Endothelial cell of umbilical vein (primary cell): ENCODE measurements at regions not wholly inside any gene's neighbourhood (a gene's known extent, or its start where the extent isn't known, plus 50 kb on each side); places are given as distances from the start of the nearest gene placed in this dataset.

Experiments used
- BruUV-seq: library from RNA; stranded (reverse); fragments of 400-500 nt; replicated peaks from 2 replicates; lab custom pipeline; 2021; lab: Mats Ljungman, UMichigan
- CTCF ChIA-PET: fragments of 300-600, 350-600 bp; sonication (Branson Sonifier 250); formaldehyde crosslinking; loops from one replicate; lab custom pipeline; 2021; ENCODE audit warnings: antibody characterized with exemption, inconsistent platforms; lab: Charles Lee
- POLR2A ChIA-PET: fragments of 300-600, 350-600 bp; sonication (Branson Sonifier 250); formaldehyde crosslinking; loops from one replicate; lab custom pipeline; 2021; ENCODE audit warnings: antibody characterized with exemption, inconsistent platforms; lab: Charles Lee
- DNase-seq: peaks from one replicate; pipeline ENCODE4 v3.0.0-alpha.2; 2011; ENCODE audit warnings: low read depth, low spot score
- FAIRE-seq: peaks from 2 replicates; lab custom pipeline; 2011; peaks lifted over from hg19 to GRCh38; lab: Jason Lieb, UNC
- H2AFZ ChIP-seq: 2 replicates; pipeline ENCODE4 v1.6.0; 2012; ENCODE audit warnings: low read depth, low read length, control low read depth, inconsistent platforms
- H3K27ac ChIP-seq: 2 replicates; pipeline ENCODE4 v1.5.1; 2011; ENCODE audit warnings: low read depth, mild to moderate bottlenecking, control low read depth, low read length, moderate library complexity; ENCODE audit not compliant: insufficient read depth
- H3K27me3 ChIP-seq, 2 experiments: 2 replicates each; pipeline versions ENCODE4 v1.6.0 to v1.6.1; 2011; ENCODE audit warnings: low read length in 2 of 2, mixed read lengths in 1 of 2; ENCODE audit not compliant: control insufficient read depth in 2 of 2, insufficient read depth in 2 of 2
- H3K36me3 ChIP-seq, 2 experiments: 2 replicates in 1 of 2; 3 replicates in 1 of 2; pipeline ENCODE4 v1.5.1; 2011; ENCODE audit warnings: low read length in 2 of 2, mild to moderate bottlenecking in 1 of 2, moderate library complexity in 1 of 2; ENCODE audit not compliant: control insufficient read depth in 2 of 2, insufficient read depth in 2 of 2; ENCODE audit errors: extremely low read depth in 1 of 2
- H3K4me1 ChIP-seq: 3 replicates; pipeline ENCODE4 v1.5.1; 2011; ENCODE audit warnings: mild to moderate bottlenecking, low read length; ENCODE audit not compliant: control insufficient read depth, insufficient read depth; ENCODE audit errors: extremely low read depth
- H3K4me2 ChIP-seq: 2 replicates; pipeline ENCODE4 v1.6.1; 2011; ENCODE audit warnings: low read length, control low read depth, mixed read lengths; ENCODE audit not compliant: insufficient read depth
- H3K4me3 ChIP-seq, 3 experiments: fragments of 200-600 bp in 1 of 3; sonication (generic), shearing (Covaris generic) in 1 of 3; replicated peaks in 1 of 3; 2 replicates each; pipeline ENCODE4 v1.5.1; 2011 to 2016; ENCODE audit warnings: control low read depth in 3 of 3, low read length in 3 of 3, mild to moderate bottlenecking in 2 of 3, inconsistent platforms in 1 of 3, low read depth in 1 of 3, moderate library complexity in 1 of 3; ENCODE audit not compliant: insufficient read depth in 1 of 3
- H3K79me2 ChIP-seq: 2 replicates; pipeline ENCODE4 v1.6.0; 2012; ENCODE audit warnings: low read length, inconsistent platforms; ENCODE audit not compliant: control insufficient read depth, insufficient read depth
- H3K9ac ChIP-seq: replicated peaks from 2 replicates; pipeline ENCODE3; 2011; ENCODE audit warnings: low read length, control low read depth; ENCODE audit not compliant: insufficient read depth; ENCODE audit errors: extremely low read depth
- H3K9me1 ChIP-seq: replicated peaks from 3 replicates; pipeline ENCODE4 v1.6.0; 2011; ENCODE audit warnings: mild to moderate bottlenecking, low read length; ENCODE audit not compliant: control insufficient read depth, insufficient read depth; ENCODE audit errors: extremely low read depth
- H3K9me3 ChIP-seq: replicated peaks from 2 replicates; pipeline ENCODE4 v1.5.1; 2012; ENCODE audit warnings: low read length, inconsistent platforms; ENCODE audit not compliant: control insufficient read depth, insufficient read depth
- H4K20me1 ChIP-seq: replicated peaks from 2 replicates; pipeline ENCODE3; 2011; ENCODE audit warnings: mild to moderate bottlenecking, low read length; ENCODE audit not compliant: control insufficient read depth, insufficient read depth; ENCODE audit errors: extremely low read depth
- CTCF ChIP-seq, 2 donors: IDR thresholded peaks; 1 replicate in 1 of 2; 2 replicates in 1 of 2; pipeline ENCODE4 v1.5.1; 2011; ENCODE audit warnings: low read length in 2 of 2, mild to moderate bottlenecking in 2 of 2, moderate library complexity in 2 of 2, control low read depth in 1 of 2, inconsistent platforms in 1 of 2, low read depth in 1 of 2; ENCODE audit not compliant: insufficient read depth in 1 of 2; ENCODE audit errors: extremely low read depth in 1 of 2
- EZH2 ChIP-seq: IDR thresholded peaks from 2 replicates; pipeline ENCODE4 v1.6.1; 2012; ENCODE audit warnings: borderline replicate concordance, low read depth, mild to moderate bottlenecking, moderate library complexity, low read length, inconsistent platforms; ENCODE audit not compliant: severe bottlenecking
- FOS ChIP-seq: IDR thresholded peaks from 2 replicates; pipeline ENCODE4 v1.6.1; 2011; ENCODE audit warnings: mild to moderate bottlenecking, low read length, moderate library complexity, borderline replicate concordance; ENCODE audit not compliant: insufficient read depth
- GATA2 ChIP-seq: IDR thresholded peaks from 2 replicates; pipeline ENCODE4 v1.7.0; 2011; ENCODE audit warnings: low read depth, mild to moderate bottlenecking, moderate library complexity, mixed read lengths, low read length; ENCODE audit not compliant: insufficient read length, insufficient read depth
- JUN ChIP-seq: IDR thresholded peaks from 2 replicates; pipeline ENCODE4 v1.6.1; 2011; ENCODE audit warnings: borderline replicate concordance, low read depth; ENCODE audit not compliant: insufficient read length, insufficient read depth
- MYC ChIP-seq: IDR thresholded peaks from one replicate; pipeline ENCODE4 v1.6.1; 2011; ENCODE audit warnings: mild to moderate bottlenecking, low read depth, low read length
- POLR2A ChIP-seq: IDR thresholded peaks from 2 replicates; pipeline ENCODE4 v1.6.1; 2012; ENCODE audit warnings: low read depth, mild to moderate bottlenecking, control low read depth, low read length
- POLR2AphosphoS5 ChIP-seq: IDR thresholded peaks from 2 replicates; pipeline ENCODE4 v1.6.1; 2012; ENCODE audit warnings: low read depth, mild to moderate bottlenecking, control low read depth, low read length, moderate library complexity; ENCODE audit not compliant: insufficient read depth
- dilution Hi-C: fragments of 300-500 bp; cut with MboI; formaldehyde crosslinking; loops from one replicate; pipeline ENCODE4 v1.15.0; 2019; ENCODE audit warnings: low sequenced_read_pairs; ENCODE audit not compliant: extremely low pct_ligation_motif_present
- intact Hi-C: fragments of 100-400 bp; cut with micrococcal nuclease; formaldehyde crosslinking; loops from one replicate; pipeline ENCODE4 v1.10.0; 2022
- TF ChIP-seq, protein P1 (sequence below): IDR thresholded peaks from 2 replicates; pipeline ENCODE4 v1.6.1; 2011; ENCODE audit not compliant: insufficient read depth, insufficient read length

- CTCF ChIA-PET, result no interaction called here
- POLR2A ChIA-PET, result no interaction called here
- FAIRE-seq, result no peak
- no peak overlapping the region for H3K4me3 ChIP-seq
- no peak overlapping the region for H3K4me2 ChIP-seq
- intact Hi-C loops (no loop called here), dilution Hi-C loops (no loop called here)
- no peaks in the 10 kb centered on the region for H3K36me3 ChIP-seq
- H4K20me1 ChIP-seq, result no peaks in the 10 kb centered on the region
- no peaks in the 10 kb centered on the region for H3K27me3 ChIP-seq
- TF ChIP-seq POLR2A, result no peak
- no peak for TF ChIP-seq POLR2AphosphoS5
- no peak for TF ChIP-seq EZH2
- TF ChIP-seq, protein P1, sequence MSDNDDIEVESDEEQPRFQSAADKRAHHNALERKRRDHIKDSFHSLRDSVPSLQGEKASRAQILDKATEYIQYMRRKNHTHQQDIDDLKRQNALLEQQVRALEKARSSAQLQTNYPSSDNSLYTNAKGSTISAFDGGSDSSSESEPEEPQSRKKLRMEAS, result no peak
- TF ChIP-seq GATA2, result no peak
- no peak for TF ChIP-seq FOS
- no peak for TF ChIP-seq CTCF (IDR thresholded peaks at IDR 0.05; ENCODE audit: extremely low read depth in 1 of 2, insufficient read depth in 1 of 2, low read depth in 1 of 2, low read length in 2 of 2)
- no peak for TF ChIP-seq JUN
- no peak for TF ChIP-seq MYC
- H3K27ac ChIP-seq, result no peak overlapping the region
- no peaks in the 10 kb centered on the region for H3K9me3 ChIP-seq
- H3K9me1 ChIP-seq, result no peaks in the 10 kb centered on the region
- no peaks in the 10 kb centered on the region for H3K79me2 ChIP-seq
- no peak overlapping the region for H2AFZ ChIP-seq
- H3K4me1 ChIP-seq, result no peaks in the 10 kb centered on the region
- no TSS peak for BruUV-seq
- no peak for DNase-seq
- H3K9ac ChIP-seq, result no peak overlapping the region
Measured at GRCh38 chr3:105999856-106000255, 131.0 kb upstream of the CBLB start.
